ENCODE measurements at regions not wholly inside any gene's neighbourhood (a gene's known extent, or its start where the extent isn't known, plus 50 kb on each side); places are given as distances from the start of the nearest gene placed in this dataset.
"Not testable (repeated sequence)": the region's sequence is repeated elsewhere in the genome, so short reads cannot be mapped to it uniquely, and the experiment has no call there.

GRCh38 chrX:35221391-35221790, 278.8 kb downstream of the FAM47B start:
- H3K27ac ChIP-seq (ENCODE audit: extremely low read depth, low read depth, low read length); H3K36me3 ChIP-seq (ENCODE audit: control insufficient read depth in 2 of 2, insufficient read depth in 1 of 2, low read length in 2 of 2); H3K9me3 ChIP-seq (ENCODE audit: control insufficient read depth, insufficient read depth, low read depth, low read length); CTCF ChIA-PET; POLR2A ChIA-PET; H3K4me3 ChIP-seq (ENCODE audit: low read depth, low read length); H3K4me1 ChIP-seq (ENCODE audit: control insufficient read depth, insufficient read depth, low read length): not testable (repeated sequence)

- no peak overlapping the region for H3K27ac ChIP-seq (ENCODE audit: extremely low read depth, low read depth, low read length)
- H3K36me3 ChIP-seq (ENCODE audit: control insufficient read depth in 2 of 2, insufficient read depth in 1 of 2, low read length in 2 of 2): no peaks in the 10 kb centered on the region
- CTCF ChIA-PET: no interaction called here
- TF ChIP-seq AEBP2 (tag by site-specific recombination; IDR thresholded peaks at IDR 0.05; ENCODE audit: borderline replicate concordance) (no peak), REPIN1 (tag by site-specific recombination; IDR thresholded peaks at IDR 0.05; ENCODE audit: low read depth) (no peak), SETDB1 (IDR thresholded peaks at IDR 0.05; ENCODE audit: insufficient read length, low read length) (no peak), ZNF248 (tag by site-specific recombination; IDR thresholded peaks at IDR 0.05) (no peak), TSHZ1 (tag by site-specific recombination; IDR thresholded peaks at IDR 0.05; ENCODE audit: borderline replicate concordance) (no peak), KLF8 (tag by site-specific recombination; IDR thresholded peaks at IDR 0.05) (no peak), PBX3 (CRISPR knock-in tag; IDR thresholded peaks at IDR 0.05) (no peak), BCL6B (tag by site-specific recombination; IDR thresholded peaks at IDR 0.05) (no peak), SCRT1 (tag by site-specific recombination; IDR thresholded peaks at IDR 0.05; ENCODE audit: borderline replicate concordance) (no peak), ZFP3 (tag by site-specific recombination; IDR thresholded peaks at IDR 0.05; ENCODE audit: low read depth) (no peak), ZNF398 (tag by site-specific recombination; IDR thresholded peaks at IDR 0.05) (no peak)
- H3K4me1 ChIP-seq (ENCODE audit: control insufficient read depth, insufficient read depth, low read length): no peaks in the 10 kb centered on the region
- no peaks in the 10 kb centered on the region for H3K9me3 ChIP-seq (ENCODE audit: control insufficient read depth, insufficient read depth, low read depth, low read length)
- no peak overlapping the region for H3K4me3 ChIP-seq (ENCODE audit: low read depth, low read length)
- POLR2A ChIA-PET: no interaction called here
These were observed 301.6 kb downstream of the FAM47B start for GRCh38 chrX:35244088-35244741.

Data from HEK293 (cell line).